Right cardiac atrium (tissue), 5 donors: ENCODE measurements at regions not wholly inside any gene's neighbourhood (a gene's known extent, or its start where the extent isn't known, plus 50 kb on each side); places are given as distances from the start of the nearest gene placed in this dataset.
"Not testable (repeated sequence)": the region's sequence is repeated elsewhere in the genome, so short reads cannot be mapped to it uniquely, and the experiment has no call there.

Experiments used
- ATAC-seq, 2 donors: fragments of 200-7000 bp; cut with Tn5 transposase; one replicate each; pipeline versions ENCODE4 v1.8.0 to v1.9.1; 2020; ENCODE audit warnings: moderate library complexity in 2 of 2, mild to moderate bottlenecking in 1 of 2
- DNase-seq, 3 donors: peaks; one replicate each; pipeline ENCODE4 v3.0.0-alpha.2; 2020
- H3K27ac ChIP-seq: one replicate; pipeline ENCODE4 v1.5.1; 2013; ENCODE audit warnings: mild to moderate bottlenecking, low read length, control low read depth, moderate library complexity
- H3K27me3 ChIP-seq: one replicate; pipeline ENCODE4 v1.6.1; 2013; ENCODE audit not compliant: control insufficient read depth, insufficient read depth
- H3K4me1 ChIP-seq: one replicate; pipeline ENCODE4 v1.6.1; 2013; ENCODE audit warnings: low read length; ENCODE audit not compliant: control insufficient read depth, insufficient read depth
- H3K4me3 ChIP-seq: one replicate; pipeline ENCODE4 v1.5.1; 2013; ENCODE audit warnings: low read length, control low read depth
- H3K9me3 ChIP-seq: one replicate; pipeline ENCODE4 v1.6.1; 2013; ENCODE audit warnings: low read length; ENCODE audit not compliant: control insufficient read depth
- WGBS: extraction: QIAGEN DNeasy Blood & Tissue Kit; methylation state at CpG from one replicate; pipeline ENCODE4 v1.1.7; 2013; 5-methylcytosine and 5-hydroxymethylcytosine counted together
- intact Hi-C, 4 donors: fragments of 100-400 bp; cut with DNase I; formaldehyde crosslinking; loops; one replicate each; pipeline versions ENCODE4 v1.11.0 to v1.14.0; 2022 to 2023
- donor health status: healthy with polysubstance abuse.
- donor health status: DM: no; HTN: yes; CAD: no.
- donor health status: DM: no; HTN: no; CAD: no.
- donor health status: DM: no; HTN: yes; CAD: no; lungs with severe emphysema.
- donor health status: DM: yes; HTN: yes; CAD: no.

DNA sequence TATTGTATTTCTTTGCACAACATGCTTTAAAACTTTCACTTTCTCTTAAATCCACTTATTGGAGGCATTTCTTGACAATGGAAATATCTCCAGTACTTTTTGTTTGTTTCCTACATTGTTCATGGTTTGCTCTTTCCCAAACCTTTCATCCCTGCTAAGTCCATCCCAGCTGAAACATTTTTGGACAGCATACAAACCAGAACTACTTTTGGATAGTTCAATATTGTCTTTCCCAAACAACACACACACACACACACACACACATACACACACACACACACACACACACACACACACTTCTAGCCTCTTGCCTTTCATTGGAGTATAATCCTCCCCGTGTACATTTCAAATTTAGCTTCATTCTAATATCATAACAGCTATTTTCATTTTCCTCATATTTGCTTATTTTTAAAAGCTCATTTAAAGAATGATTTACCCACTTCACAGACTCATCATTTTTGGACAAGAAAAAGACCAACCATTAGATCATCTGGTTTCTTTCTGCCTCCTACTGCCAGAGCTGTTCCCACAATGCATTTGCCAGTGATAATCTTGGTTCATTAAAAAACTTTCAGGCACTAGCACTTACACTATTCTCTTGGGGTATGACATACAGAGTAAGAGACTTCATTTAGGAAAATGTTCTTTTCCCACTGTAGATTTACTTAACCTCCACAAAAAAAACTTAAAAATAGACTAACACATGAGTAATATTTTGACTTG, 248.1 kb downstream of the CD109 start:
- Histone ChIP-seq H3K4me3 (no peak overlapping the region), H3K27ac (no peak overlapping the region)

DNA sequence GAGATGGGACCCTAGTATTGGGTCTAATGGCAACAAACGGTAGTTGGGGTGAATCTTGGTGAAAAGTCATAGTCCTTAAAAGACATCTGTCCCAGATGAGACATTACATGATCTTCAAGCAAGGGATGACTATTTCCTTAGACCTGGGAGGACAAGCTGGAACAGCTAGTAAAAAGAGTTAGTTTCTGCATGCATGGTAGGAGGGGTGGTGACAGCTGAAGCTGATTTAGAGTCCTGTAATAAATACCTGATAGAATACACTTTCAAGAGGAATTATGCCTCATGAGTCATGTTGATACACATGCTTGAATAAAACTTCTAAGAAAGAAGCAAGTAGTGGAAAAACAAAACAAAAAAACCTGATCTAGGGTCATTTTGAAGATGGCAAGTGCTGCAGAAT, 247.4 kb downstream of the CD109 start:
- no peak overlapping the region for H3K27ac ChIP-seq
- no peaks in the 10 kb centered on the region for H3K27me3 ChIP-seq
- no peak for ATAC-seq
- H3K4me1 ChIP-seq = no peaks in the 10 kb centered on the region
- no peak for DNase-seq
- H3K4me3 ChIP-seq = no peak overlapping the region
- WGBS = 68% methylated on average over 1 of the region's 1 CpG
- H3K9me3 ChIP-seq = no peaks in the 10 kb centered on the region
- intact Hi-C loops = no loop called here

More for the DNA sequence above, 248.1 kb downstream of the CD109 start:
- Histone ChIP-seq H3K9me3 (no peaks in the 10 kb centered on the region), H3K27me3 (no peaks in the 10 kb centered on the region), H3K4me1 (no peaks in the 10 kb centered on the region)
- WGBS = 30% methylated on average over 1 of the region's 1 CpG
- intact Hi-C loops = no loop called here
- peak; percentile 60 to 64 for ATAC-seq
- no peak for DNase-seq

DNA sequence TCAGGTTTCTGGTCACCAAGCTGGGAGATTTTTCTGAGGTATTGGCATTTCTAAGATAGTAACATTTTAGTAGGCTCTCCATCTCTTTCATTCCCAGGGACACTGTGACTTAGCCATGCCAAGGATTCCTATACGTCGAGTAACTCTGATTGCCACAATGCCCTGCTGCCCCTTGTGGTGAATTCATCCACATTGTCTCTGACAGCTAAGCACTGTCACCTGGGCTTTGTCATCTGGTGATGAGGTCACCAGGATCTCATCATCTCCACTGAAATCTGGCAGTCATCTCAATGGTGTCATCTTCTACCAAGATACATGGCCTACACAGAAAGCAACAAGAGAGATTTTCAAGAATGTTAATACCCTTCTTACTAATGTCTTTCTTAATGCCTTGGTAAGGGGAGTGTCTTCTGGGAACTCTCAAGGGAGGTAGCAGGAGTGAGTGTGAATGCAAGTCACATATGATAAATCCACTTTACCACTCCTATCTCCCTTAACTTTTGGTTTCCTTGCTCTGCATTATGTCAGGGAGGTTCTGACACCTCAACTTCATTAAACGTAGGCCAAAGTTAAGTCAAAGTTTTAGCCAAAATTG, 246.7 kb downstream of the CD109 start:
- intact Hi-C loops = no loop called here
- 72% methylated on average over 3 of the region's 3 CpGs for WGBS
- no peak overlapping the region for H3K27ac ChIP-seq
- no peaks in the 10 kb centered on the region for H3K4me1 ChIP-seq
- no peak overlapping the region for H3K4me3 ChIP-seq
- H3K27me3 ChIP-seq = no peaks in the 10 kb centered on the region
- no peaks in the 10 kb centered on the region for H3K9me3 ChIP-seq
- DNase-seq = no peak
- no peak for ATAC-seq

DNA sequence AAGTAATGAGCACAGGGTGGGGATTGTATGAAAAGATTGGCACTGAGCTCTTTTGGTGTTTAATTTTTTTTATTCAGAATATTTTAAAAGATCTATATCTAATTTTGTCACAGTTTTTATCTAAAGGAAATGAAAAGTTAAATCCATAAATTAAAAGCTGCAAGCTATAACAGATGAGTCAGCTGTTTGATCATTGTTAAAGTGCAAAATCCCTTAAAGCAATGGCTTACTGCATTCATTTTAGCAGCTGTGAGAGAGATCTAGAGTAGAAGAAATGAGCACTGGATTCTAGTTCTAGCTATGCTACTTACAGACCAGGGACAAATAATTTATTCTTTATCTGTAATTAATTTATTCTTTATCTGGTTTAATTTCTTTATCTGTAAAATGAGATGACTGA, 245.9 kb downstream of the CD109 start:
- Histone ChIP-seq H3K27ac (no peak overlapping the region), H3K27me3 (no peaks in the 10 kb centered on the region), H3K9me3 (no peaks in the 10 kb centered on the region), H3K4me1 (no peaks in the 10 kb centered on the region), H3K4me3 (no peak overlapping the region)
- ATAC-seq (no peak), DNase-seq (no peak)
- intact Hi-C loops = no loop called here

DNA sequence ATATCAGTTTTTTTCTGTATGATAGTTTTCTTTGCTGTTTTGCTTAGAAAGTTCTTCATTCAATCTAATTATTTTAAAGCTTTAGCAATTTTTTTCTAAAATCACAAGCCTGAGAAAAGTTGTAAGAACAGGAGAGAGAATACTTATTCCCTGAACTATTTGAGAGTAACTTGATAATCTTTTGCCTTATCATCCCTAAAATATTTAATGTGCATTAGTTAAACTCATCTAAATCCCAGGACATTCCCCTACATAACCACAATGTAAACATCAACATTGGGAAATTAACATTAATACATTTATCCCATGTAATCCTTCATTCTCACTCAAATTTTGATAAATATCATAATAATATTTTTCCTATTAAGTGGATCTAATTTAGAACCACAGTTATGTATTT, 241.8 kb downstream of the CD109 start:
- H3K4me1 ChIP-seq = no peaks in the 10 kb centered on the region
- H3K4me3 ChIP-seq = no peak overlapping the region
- ATAC-seq (no peak), DNase-seq (no peak)
- no peaks in the 10 kb centered on the region for H3K9me3 ChIP-seq
- no peak overlapping the region for H3K27ac ChIP-seq
- intact Hi-C loops = no loop called here
- H3K27me3 ChIP-seq = no peaks in the 10 kb centered on the region

DNA sequence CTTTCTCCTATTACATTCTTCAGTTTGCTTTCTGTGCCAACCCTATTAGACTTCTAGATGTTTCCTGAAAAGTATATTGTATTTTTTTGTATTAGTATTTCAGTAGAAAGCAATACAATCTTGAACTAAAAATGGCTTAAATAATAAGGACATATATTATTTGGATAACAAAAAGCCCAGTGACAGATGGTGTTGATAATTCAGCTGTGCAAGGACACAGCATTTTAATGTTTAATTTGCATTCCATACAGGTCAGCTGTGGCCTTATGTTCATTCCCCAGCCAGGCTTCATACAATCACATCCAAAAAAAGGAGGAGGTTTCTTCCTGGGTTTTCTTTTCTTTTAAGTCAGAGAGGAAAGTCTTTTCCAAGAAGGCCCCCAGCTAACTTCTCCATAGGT, 236.9 kb downstream of the CD109 start:
- ATAC-seq (no peak), DNase-seq (no peak)
- Histone ChIP-seq H3K9me3 (no peaks in the 10 kb centered on the region), H3K4me3 (no peak overlapping the region), H3K4me1 (no peaks in the 10 kb centered on the region), H3K27ac (no peak overlapping the region), H3K27me3 (no peaks in the 10 kb centered on the region)
- intact Hi-C loops = no loop called here

DNA sequence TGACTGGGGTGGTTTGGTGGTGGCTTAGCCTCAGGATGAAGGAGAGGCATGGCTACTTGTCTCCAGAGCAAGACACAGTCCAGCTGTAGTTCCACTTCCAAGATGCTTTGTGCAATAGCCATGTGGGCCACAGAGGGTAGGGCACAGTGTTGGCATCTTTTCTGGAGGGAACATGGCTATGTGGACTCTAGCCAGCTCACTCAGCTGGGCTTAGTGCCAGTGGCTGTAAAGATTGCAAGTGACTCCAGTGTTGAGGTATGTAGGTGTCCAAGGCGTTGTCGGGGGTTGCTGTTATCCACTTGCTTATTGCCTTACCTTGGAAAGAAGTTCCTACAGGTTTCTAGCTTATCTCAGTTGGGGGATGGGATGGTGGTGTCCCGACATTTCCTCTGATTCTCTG, 233.4 kb downstream of the CD109 start:
- Histone ChIP-seq H3K4me3 (no peak overlapping the region), H3K4me1 (no peaks in the 10 kb centered on the region), H3K27me3 (no peaks in the 10 kb centered on the region), H3K9me3 (no peaks in the 10 kb centered on the region), H3K27ac (no peak overlapping the region)
- 87% methylated on average over 3 of the region's 3 CpGs for WGBS
- intact Hi-C loops = no loop called here
- ATAC-seq (no peak), DNase-seq (no peak)

DNA sequence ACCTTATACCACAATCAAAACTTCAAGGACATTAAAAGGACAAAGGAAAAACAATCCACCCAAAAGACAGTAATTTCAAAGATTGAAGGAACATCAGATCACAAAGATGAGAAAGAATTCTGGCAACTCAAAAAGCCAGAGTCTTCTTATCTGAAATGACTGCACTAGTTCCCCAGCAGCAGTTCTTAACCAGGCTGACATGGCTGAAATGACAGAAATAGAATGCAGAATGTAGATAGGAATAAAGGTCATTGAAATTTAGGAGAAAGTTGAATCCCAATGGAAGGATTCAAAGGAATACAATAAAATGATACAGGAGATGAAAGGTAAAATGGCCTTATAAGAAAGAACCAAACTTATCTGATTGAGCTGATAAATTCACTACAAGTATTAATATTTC, 231.4 kb downstream of the CD109 start:
- no peak overlapping the region for H3K27ac ChIP-seq
- no peak for DNase-seq
- intact Hi-C loops = no loop called here
- no peak for ATAC-seq
- H3K4me3 ChIP-seq = no peak overlapping the region
- no peaks in the 10 kb centered on the region for H3K4me1 ChIP-seq
- no peaks in the 10 kb centered on the region for H3K27me3 ChIP-seq
- no peaks in the 10 kb centered on the region for H3K9me3 ChIP-seq

DNA sequence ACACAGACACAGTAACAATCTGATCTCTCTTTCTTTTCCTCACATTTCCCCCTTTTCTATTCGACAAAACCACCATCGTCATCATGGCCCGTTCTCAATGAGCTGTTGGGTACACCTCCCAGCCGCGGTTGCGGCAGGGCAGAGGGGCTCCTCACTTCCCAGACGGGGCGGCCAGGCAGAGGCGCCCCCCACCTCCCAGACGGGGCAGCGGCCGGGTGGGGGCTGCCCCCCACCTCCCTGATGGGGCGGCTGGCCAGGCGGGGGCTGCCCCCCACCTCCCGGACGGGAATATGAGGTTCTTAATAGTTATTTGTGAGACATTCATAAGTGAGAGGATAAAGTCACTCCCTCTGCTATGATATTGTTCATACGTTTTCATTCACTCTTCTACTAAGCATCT, 229.7 kb downstream of the CD109 start:
- ATAC-seq, H3K9me3 ChIP-seq, H3K4me3 ChIP-seq, H3K27me3 ChIP-seq, H3K4me1 ChIP-seq, DNase-seq, intact Hi-C loops, H3K27ac ChIP-seq: not testable (repeated sequence)
- 91% methylated on average over 17 of the region's 17 CpGs for WGBS

DNA sequence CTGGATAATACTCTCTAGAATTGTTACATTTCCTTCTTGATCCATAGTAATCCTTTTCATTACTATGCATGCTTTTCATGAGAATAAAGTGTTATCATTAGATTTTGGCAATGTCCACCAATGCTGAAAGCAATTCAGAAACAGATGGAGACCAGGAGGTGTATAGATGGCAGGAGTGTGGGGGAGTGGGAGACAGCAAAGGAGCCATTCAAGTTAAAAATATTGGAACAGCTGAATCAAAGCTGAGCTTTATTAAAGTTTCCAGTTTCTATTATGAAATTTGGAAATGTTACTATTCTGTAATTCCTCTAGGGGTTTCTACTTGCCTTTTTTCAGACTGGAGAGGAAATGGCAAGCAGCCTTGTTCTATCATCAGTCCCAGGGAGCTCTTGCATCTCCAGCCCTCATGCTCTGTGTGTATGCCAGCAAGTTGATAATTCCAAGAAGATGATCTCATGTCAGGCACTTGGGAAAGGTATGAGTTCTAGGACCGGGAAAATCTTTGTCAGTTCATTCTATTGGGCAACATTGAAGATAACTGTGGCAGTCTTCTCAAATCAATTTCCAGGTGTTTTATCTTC, 228.0 kb downstream of the CD109 start:
- Histone ChIP-seq H3K27ac (no peak overlapping the region), H3K27me3 (no peaks in the 10 kb centered on the region), H3K4me3 (no peak overlapping the region), H3K4me1 (no peaks in the 10 kb centered on the region), H3K9me3 (no peaks in the 10 kb centered on the region)
- DNase-seq (peak in 1 of 3 donors; percentile 28), ATAC-seq (peak; percentile 83 to 92)
- intact Hi-C loops = no loop called here
- WGBS = 55% methylated on average over 1 of the region's 1 CpG

DNA sequence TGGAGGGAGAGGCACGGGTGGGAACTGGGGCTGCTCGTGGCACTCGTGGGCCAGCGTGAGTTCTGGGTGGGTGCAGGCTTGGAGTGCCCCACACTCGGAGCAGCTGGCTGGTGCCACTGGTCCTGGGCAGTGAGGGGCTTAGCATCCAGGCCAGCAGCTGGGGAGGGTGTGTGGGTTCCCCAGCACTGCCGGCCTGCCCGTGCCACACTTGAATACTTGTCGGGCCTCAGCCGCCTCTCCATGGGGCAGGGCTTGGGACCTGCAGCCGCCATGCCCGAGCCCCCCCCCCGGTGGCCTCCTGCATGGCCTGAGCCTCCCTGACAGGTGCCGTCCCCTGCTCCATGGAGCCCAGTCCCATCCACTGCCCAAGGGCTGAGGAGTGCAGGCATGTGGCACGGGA, 207.2 kb downstream of the CD109 start:
- H3K9me3 ChIP-seq = peaks cover 5% of the 10 kb centered on the region
- no peak overlapping the region for H3K27ac ChIP-seq
- WGBS = 74% methylated on average over 14 of the region's 14 CpGs
- no peaks in the 10 kb centered on the region for H3K27me3 ChIP-seq
- H3K4me1 ChIP-seq = no peaks in the 10 kb centered on the region
- no peak for ATAC-seq
- no peak overlapping the region for H3K4me3 ChIP-seq
- peak in 1 of 3 donors; percentile 37 for DNase-seq
- intact Hi-C loops = no loop called here

DNA sequence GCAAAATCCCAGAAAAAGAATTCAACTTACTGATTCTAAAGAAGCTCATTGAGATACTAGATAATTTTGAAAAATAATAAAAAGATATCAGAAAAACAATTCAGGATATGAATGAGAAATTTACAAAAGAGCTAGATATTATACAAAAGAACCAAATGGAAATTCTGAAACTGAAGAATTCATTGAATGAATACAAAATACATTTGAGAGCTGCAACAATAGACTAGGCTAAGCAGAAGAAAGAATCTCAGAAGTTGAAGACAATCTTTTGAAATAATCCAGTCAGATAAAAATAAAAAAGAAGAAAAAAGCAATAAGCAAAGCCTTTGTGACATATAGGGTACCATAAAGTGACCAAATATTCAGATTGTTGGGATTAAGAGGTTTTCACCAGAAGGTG, 206.0 kb downstream of the CD109 start:
- Histone ChIP-seq H3K9me3 (peaks cover 5% of the 10 kb centered on the region), H3K4me1 (no peaks in the 10 kb centered on the region), H3K27ac (no peak overlapping the region), H3K27me3 (no peaks in the 10 kb centered on the region), H3K4me3 (no peak overlapping the region)
- intact Hi-C loops = no loop called here
- DNase-seq (no peak), ATAC-seq (no peak)
